ENCODE measurements at regions not wholly inside any gene's neighbourhood (a gene's known extent, or its start where the extent isn't known, plus 50 kb on each side); places are given as distances from the start of the nearest gene placed in this dataset.

DNA sequence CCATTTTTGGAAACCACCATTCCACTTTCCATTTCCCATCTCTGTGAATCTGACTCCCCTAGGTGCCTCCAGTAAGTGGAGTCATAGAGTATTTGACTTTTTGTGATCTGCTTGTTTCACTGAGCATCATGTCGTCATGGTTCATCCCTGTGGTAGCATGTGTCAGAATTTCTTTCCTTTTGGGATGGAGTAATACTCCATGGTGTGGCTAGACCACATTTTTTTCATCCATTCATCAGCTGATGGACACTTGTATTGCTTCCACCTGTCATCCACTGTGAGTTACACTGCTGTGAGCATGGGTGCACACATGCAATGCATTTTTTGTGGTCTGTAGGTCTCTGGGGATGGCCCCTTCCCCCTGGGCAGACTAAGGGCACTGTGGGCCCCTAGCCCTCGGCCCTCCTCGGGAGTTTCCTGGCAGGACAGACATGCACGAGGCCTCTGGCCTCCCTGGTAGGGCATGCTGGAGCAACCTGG lies 115.9 kb downstream of the GADD45G start:
- no peaks in the 10 kb centered on the region for H3K27me3 ChIP-seq
- TF ChIP-seq, protein P1, sequence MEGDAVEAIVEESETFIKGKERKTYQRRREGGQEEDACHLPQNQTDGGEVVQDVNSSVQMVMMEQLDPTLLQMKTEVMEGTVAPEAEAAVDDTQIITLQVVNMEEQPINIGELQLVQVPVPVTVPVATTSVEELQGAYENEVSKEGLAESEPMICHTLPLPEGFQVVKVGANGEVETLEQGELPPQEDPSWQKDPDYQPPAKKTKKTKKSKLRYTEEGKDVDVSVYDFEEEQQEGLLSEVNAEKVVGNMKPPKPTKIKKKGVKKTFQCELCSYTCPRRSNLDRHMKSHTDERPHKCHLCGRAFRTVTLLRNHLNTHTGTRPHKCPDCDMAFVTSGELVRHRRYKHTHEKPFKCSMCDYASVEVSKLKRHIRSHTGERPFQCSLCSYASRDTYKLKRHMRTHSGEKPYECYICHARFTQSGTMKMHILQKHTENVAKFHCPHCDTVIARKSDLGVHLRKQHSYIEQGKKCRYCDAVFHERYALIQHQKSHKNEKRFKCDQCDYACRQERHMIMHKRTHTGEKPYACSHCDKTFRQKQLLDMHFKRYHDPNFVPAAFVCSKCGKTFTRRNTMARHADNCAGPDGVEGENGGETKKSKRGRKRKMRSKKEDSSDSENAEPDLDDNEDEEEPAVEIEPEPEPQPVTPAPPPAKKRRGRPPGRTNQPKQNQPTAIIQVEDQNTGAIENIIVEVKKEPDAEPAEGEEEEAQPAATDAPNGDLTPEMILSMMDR (IDR thresholded peaks at IDR 0.05): no peak
- H3K27ac ChIP-seq: no peak overlapping the region
- DNase-seq (no peak), ATAC-seq (peak in 2 of 8 donors; percentile 15 to 18)
- H3K36me3 ChIP-seq: no peaks in the 10 kb centered on the region
- peaks cover 0 to 17% (median 0%) of the 10 kb centered on the region in 11 donors for H3K9me3 ChIP-seq
- intact Hi-C loops (cut with DNase I): no loop called here
- H3K4me1 ChIP-seq: peaks cover 0 to 38% (median 0%) of the 10 kb centered on the region in 9 donors
- WGBS, 2 donors: 87 to 89% methylated on average over 4 of the region's 4 CpGs
- H3K4me3 ChIP-seq: no peak overlapping the region

DNA sequence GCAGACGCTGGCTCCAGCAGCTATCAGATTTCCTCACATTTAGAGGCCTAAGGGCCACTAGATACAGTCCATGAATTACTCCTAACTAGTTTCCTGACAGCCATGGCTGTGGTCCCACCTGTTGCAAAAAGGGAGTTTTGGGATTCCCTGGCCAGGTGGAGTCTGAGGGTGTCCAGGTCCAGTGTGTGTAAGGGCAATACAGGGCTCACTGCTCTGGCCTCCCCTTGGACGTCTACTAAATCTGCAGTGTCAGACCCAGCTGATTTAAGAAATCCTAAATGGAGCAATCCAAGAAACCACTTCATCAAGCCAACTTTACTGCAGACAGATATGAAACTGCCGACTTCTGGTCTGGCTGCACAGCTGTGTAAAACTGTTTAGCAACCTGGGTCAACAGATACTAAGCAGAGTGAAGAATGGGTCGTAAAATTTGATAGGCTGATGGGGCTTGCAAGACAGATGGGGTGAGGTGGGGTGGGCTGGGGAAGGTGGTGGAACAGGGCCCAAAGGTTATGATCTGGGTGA lies 116.4 kb downstream of the GADD45G start:
- 80 to 83% methylated on average over 4 of the region's 4 CpGs for WGBS, 2 donors
- intact Hi-C loops (cut with DNase I): no loop called here
- H3K27ac ChIP-seq: no peak overlapping the region
- no peaks in the 10 kb centered on the region for H3K36me3 ChIP-seq
- TF ChIP-seq, protein P1 (IDR thresholded peaks at IDR 0.05): no peak
- ATAC-seq: peak in 7 of 8 donors; percentile 21 to 63 (median 38)
- H3K4me3 ChIP-seq: no peak overlapping the region
- H3K4me1 ChIP-seq: peaks cover 0 to 33% (median 0%) of the 10 kb centered on the region in 9 donors
- H3K9me3 ChIP-seq: peaks cover 0 to 17% (median 0%) of the 10 kb centered on the region in 11 donors
- no peaks in the 10 kb centered on the region for H3K27me3 ChIP-seq
- no peak for DNase-seq

DNA sequence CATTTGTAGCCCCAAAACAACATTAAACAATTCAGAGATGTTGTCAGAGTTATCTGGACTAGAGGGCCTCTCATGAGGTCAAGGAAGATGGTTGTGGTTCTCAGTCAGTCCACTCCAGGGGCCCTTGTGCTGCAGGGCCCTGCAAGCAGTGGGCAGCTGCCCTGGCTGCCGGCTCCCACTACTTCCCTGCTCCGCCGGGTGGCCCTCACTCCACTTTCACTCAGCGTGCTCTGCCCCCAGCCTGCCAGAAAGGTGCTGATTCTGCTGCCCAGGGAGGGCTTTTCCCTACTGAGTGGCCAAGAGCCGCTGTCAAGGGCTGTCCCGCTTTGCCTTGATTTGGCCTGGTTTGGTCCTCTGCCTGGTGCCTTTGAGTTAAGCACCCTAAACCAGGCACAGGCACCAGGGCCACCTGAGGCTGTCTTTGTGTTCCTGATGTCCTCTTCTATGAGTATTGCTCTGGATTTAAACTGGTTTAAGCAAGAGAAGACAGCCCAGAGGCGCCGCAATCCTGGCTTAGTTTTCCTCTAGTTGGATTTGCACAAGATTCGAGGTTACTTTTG lies 117.2 kb downstream of the GADD45G start:
- TF ChIP-seq, protein P1 (IDR thresholded peaks at IDR 0.05): no peak
- H3K4me1 ChIP-seq: peaks cover 0 to 29% (median 0%) of the 10 kb centered on the region in 9 donors
- intact Hi-C loops (cut with DNase I): no loop called here
- H3K36me3 ChIP-seq: no peaks in the 10 kb centered on the region
- no peak for ATAC-seq
- no peak overlapping the region for H3K4me3 ChIP-seq
- no peak for DNase-seq
- 91 to 92% methylated on average over 9 of the region's 9 CpGs for WGBS, 2 donors
- peaks cover 0 to 17% (median 0%) of the 10 kb centered on the region in 11 donors for H3K9me3 ChIP-seq
- peaks cover 0 to 3% (median 0%) of the 10 kb centered on the region in 7 donors for H3K27me3 ChIP-seq
- no peak overlapping the region for H3K27ac ChIP-seq

DNA sequence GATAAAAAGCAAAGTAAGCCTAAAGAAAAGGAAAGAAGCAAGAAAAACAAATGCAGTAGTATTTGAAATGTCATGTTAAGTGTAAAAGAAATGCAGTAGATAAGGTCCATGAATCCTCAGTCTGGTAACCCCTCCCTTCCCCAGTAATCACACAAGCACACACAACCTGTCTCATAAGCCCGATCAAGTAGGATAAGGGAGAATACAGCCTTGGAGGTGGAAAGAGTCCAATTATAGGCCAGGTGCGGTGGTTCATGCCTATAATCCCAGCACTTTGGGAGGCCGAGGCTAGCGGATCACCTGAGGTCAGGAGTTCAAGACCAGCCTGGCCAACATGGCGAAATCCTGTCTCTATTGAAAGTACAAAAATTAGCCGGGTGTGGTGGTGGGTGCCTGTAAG lies 117.9 kb downstream of the GADD45G start:
- Histone ChIP-seq H3K9me3 (peaks cover 0 to 11% (median 0%) of the 10 kb centered on the region in 11 donors), H3K27ac (no peak overlapping the region), H3K4me3 (no peak overlapping the region), H3K27me3 (peaks cover 0 to 5% (median 0%) of the 10 kb centered on the region in 7 donors), H3K36me3 (no peaks in the 10 kb centered on the region), H3K4me1 (peaks cover 0 to 29% (median 0%) of the 10 kb centered on the region in 9 donors)
- TF ChIP-seq, protein P1 (IDR thresholded peaks at IDR 0.05): no peak
- intact Hi-C loops (cut with DNase I): no loop called here
- WGBS, 2 donors: 97 to 99% methylated on average over 6 of the region's 6 CpGs
- no peak for ATAC-seq
- no peak for DNase-seq
